ENCODE measurements at regions not wholly inside any gene's neighbourhood (a gene's known extent, or its start where the extent isn't known, plus 50 kb on each side); places are given as distances from the start of the nearest gene placed in this dataset.

GRCh38 chr10:107238275-107238674 lies 73.8 kb upstream of the SORCS1 start:
- no peak for DNase-seq (ENCODE audit: low read depth in 2 of 2)

- no peak for DNase-seq (ENCODE audit: low read depth in 2 of 2)
These were observed 67.5 kb upstream of the SORCS1 start for GRCh38 chr10:107232013-107232412.

- DNase-seq (ENCODE audit: low read depth in 2 of 2): no peak
These were observed 66.4 kb upstream of the SORCS1 start for GRCh38 chr10:107230887-107231286.

GRCh38 chr10:107215681-107216080 lies 51.2 kb upstream of the SORCS1 start:
- no peak for DNase-seq (ENCODE audit: low read depth in 2 of 2)
